Ovary (tissue), 3 donors: ENCODE measurements at regions not wholly inside any gene's neighbourhood (a gene's known extent, or its start where the extent isn't known, plus 50 kb on each side); places are given as distances from the start of the nearest gene placed in this dataset.

Experiments
- CTCF ChIP-seq, 3 donors: fragments of 450-650 bp in 2 of 3; fragments of 200-600 bp in 1 of 3; IDR thresholded peaks; one replicate each; pipeline versions ENCODE4 v1.5.1 to v1.8.0; 2016 to 2022; ENCODE audit warnings: antibody characterized with exemption in 3 of 3, mild to moderate bottlenecking in 1 of 3
- POLR2A ChIP-seq: fragments of 450-650 bp; IDR thresholded peaks from one replicate; pipeline ENCODE4 v1.6.1; 2017; ENCODE audit warnings: antibody characterized with exemption, mild to moderate bottlenecking, moderate library complexity
- donor health status: DM: no; HTN: no; CAD: no.

DNA sequence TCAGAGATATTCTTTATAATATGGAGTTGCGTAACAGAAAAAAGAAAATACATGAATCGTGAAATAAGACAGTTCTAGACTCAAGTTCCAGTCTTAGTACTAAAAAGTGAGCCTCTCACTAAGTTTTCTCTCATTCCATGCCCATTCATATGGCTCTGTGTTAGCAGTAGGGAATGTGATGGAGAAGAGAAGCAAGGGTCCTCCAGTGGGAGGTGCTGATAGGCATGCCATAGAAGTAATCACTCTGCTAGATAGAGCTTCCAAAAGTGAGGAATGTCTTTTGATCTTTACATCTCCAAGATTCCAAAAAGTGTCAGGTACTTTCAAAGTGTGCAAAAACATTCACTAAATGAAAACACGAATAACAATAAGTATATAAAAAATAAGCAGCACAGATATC is 678.4 kb downstream of the DCDC2C start:
- no peak for TF ChIP-seq CTCF (IDR thresholded peaks at IDR 0.05)
- TF ChIP-seq POLR2A, result no peak
